NCI-H2107 treated with DMSO at 0.1 percent for 48 hours (cell line): ENCODE measurements at regions not wholly inside any gene's neighbourhood (a gene's known extent, or its start where the extent isn't known, plus 50 kb on each side); places are given as distances from the start of the nearest gene placed in this dataset.

Experiments used
- DNase-seq: peaks from one replicate; lab custom pipeline; 2025; ENCODE audit not compliant: unreplicated experiment; lab: John Stamatoyannopoulos, UW

GRCh38 chr11:70669871-70670675 is 271.7 kb downstream of the CTTN start:
- DNase-seq = peak; percentile 61

GRCh38 chr11:70670676-70671034 is 272.3 kb downstream of the CTTN start:
- DNase-seq = no peak

DNA sequence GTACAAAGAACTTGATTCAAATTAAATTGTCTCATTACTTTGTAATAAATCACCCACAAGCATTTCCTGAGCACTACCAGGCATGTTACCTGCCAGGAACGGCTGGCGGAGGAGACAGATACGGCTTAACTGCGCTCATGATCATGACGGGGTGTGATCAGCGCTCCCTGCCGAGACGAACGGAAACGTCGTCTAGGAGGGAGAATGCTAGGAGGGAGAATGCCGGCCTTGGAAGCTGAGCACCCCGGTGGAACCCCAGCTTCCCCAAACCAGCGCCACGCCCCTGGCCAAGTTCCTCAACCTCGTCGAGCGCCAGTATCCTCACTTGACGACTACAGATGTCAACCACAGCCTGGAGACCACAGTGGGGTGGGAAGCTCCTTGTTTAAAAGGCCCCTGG is 272.8 kb downstream of the CTTN start:
- no peak for DNase-seq

- no peak for DNase-seq
These were observed 273.3 kb downstream of the CTTN start for GRCh38 chr11:70671611-70672010.

DNA sequence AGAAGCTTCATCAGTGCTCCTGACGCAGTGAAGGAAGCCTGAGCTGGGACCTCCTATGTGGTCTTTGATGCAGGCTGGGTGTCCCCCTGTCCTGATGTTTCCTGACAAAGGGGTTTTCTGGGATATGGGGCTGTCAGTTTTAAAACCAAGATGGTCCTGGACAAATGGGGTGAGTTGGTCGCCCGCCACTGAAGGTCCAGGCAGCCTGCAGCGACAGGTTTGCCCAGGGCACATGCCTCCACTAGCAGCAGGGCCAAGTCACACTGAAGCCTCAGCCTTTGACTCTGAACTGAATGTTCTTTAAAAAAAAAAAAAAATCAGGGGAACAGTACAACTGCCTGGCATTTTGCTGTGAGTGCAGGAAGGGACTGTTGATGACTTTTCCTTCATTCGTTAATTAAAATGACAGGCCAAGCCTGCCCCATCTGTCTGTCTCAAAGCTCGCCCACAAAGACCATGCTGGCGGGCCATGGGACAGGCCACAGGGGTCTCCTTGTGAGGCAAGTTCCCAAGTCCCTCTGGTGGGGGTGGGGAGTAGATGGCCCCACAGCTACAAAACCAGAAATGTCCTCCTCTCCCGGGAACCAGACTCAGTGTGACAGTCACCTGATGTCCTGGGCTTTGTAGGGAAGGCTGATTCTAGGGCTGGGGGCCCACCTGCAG is 274.8 kb downstream of the CTTN start:
- DNase-seq = no peak

DNA sequence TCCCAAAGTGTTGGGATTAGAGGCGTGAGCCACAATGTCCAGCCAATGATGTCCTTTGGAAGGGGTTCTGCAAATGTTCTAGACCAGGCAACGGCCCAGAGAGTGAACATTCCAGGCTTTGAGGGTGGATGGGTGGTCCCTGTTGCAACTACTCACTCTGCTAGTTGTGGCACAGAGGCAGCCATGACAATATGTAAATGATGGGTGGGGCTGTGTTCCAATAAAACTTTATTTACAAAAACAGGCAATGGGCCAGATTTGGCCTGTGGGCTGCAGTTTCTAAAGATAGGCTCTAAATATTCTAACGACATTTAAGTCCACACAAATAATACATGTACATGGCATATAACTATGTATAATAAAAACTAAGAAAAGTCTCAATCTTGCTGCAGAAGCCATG is 276.3 kb downstream of the CTTN start:
- no peak for DNase-seq

GRCh38 chr11:70675697-70676374 is 277.5 kb downstream of the CTTN start:
- DNase-seq = peak; percentile 14

DNA sequence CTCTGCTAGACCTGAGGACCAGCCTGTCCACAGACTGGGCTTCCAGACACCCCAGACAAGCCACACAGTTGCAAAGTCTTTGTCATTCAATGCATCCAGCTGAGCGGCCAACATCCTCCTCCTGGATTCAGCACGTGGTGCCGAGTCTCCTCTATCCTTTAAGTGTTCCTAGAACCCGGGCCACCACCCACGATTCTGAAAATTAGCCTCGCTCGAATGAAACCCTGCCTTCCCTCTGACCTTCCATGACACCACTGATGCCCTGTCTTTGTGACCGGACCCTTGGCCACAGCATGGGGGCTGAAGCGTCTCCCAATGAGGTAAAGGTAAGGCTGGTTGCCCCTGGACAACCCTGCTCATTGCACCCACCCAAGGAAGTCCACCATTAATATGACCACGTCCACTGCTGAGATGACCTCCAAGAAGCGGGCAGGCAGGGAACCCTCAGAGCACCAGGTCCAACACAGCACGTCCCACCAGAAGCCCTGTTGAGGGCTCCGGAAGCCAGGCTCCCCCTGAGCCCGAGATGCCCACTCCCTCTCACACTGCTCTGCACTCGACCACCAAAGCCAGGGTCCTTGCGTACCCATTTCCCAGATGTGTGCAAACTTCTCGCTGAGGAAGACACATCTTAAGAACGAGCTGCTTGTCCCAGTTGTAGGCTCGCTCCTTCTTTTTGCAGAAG is 279.0 kb downstream of the CTTN start:
- DNase-seq = no peak

- no peak for DNase-seq
These were observed 280.9 kb downstream of the CTTN start for GRCh38 chr11:70678931-70679900.

DNA sequence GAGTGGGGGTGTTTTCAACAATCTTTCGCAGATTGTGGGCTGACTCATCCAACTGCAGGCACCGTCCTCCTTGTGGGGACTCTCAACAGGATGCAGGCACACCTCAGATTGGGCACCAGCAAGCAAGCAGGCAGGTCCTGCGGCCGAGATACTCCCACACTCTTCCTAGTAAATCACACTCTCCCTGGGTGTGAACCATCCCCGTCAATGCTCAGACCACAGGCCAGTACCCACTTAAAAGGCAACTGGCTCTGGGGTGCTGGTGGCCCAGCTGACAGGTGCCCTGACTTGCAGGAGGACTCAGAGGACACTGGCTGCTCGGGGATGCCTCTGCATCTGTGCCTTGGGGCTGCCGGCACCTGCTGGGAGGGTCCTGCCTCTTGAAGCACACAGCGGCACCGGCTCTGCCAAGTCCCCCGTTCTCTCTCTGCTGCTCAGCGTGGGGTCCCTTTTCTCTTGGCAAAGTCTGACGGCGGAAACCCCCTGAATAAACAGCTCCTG is 282.5 kb downstream of the CTTN start:
- no peak for DNase-seq

DNA sequence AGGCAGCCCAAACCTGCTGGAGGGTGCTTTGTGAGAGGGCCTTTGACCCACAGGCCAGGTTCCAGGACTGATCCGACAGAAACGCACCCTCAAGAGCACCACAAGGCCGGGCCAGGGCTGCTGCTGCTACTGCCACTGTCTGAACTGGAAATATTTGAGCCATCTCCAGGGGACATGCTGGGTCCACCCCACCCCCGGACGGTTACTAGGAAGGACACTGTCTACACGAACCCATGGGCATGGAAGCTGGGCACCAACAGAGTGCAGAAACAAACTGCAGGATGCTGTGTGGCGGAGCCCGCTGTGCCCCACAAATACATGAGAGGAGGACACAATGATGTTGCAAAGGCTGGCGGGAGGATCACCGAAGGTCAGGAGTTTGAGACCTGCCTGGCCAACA is 283.7 kb downstream of the CTTN start:
- no peak for DNase-seq

DNA sequence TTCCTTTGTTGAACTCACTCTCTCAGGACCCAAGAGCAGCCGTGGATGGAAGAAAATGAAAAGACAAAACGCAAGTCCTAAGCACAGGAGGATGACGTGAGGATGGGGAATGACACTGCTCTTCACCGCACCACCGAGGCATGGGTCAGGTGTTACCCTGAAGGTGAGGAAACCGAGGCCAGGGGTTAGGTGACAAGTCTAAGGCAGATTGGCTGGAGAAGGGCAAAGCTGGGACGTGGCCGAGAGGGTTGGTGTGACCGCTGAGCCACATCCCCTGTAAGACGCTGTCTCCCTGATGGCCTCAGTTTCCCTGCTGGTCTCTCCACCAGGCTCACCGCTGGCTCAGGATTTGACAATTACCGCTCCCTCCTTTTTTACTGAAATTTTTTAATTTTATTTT is 284.4 kb downstream of the CTTN start:
- no peak for DNase-seq

- no peak for DNase-seq
These were observed 289.4 kb downstream of the CTTN start for GRCh38 chr11:70687716-70688115.

DNA sequence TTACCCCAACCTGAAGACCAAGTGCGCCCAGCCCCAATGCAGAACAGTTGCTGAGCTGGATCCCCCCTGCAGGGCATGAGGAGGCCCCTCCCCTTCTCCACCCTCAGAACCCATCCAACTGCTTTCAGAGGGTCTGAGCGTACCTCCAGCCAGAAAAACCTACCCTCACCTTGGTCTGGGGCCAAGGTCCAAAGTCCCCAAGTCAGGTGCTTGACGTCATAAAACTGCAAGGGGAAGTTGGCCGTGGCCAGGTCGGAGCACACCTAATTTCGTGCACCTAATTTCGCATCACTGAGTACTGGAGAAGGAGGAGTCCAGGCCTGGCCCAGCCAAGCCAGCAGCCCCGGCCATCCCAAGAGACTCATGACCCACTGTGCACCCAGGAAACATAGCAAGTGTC is 289.8 kb downstream of the CTTN start:
- no peak for DNase-seq

GRCh38 chr11:70689764-70690163 is 291.4 kb downstream of the CTTN start:
- DNase-seq = no peak

GRCh38 chr11:70692131-70692530 is 293.8 kb downstream of the CTTN start:
- no peak for DNase-seq

DNA sequence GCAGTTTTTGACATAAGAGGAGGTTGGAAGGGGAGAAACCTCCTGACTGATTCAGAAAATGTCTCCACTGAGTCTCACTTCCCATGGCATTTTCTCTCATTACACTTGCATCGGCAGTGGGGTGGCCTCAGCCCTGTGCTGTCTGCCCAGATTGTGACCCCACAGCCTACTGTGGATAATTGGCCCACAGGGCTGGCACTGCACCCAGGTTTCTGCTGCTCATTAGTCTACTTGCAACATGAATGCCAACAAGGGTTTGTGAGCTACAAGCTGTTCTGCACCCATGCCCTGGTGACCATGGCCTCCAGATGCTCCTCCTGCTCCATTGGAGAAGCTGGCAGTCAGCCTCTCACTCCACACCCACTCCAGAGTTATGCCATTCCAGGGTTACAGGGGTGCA is 296.0 kb downstream of the CTTN start:
- DNase-seq = no peak

DNA sequence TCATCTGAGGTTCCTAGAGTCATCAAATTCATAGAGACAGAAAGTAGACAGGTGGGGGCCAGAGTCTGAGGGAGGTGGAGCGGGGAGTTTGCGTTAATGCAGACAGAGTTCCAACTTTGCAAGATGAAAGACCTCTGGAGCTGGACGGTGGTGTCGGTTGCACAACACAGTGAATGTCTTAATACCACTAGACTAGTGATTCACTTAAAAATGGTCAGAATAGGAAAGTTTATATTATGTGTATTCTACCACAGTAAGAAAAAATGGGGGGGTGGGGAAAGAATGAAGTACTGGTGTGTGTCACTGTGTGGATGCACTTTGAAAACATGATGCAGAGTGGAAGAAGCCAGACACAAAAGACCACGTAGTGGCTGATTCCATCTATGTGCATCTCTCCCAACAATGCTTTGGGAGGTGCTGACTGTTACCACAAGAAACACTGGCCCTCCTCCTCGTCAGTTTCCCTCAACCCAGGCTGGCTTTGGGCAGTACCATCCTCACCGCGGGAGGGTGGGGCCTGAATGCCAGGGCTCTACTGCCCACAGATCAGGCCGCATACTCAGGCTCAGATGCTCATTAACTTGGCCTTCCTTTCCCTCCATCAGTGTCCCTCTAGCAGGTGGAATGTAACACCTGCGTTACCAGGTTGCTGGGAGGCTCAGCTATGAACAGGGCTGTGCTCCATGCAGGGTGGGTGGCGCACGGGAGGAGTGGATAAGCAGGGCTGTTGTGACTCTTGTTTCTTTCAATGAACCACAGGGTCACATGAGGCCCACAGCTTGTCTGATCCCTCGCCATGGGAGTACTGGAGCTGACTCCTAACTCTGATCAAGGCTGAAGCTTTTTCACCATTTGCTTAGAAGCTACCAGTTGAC is 297.0 kb downstream of the CTTN start:
- DNase-seq = no peak

GRCh38 chr11:70696076-70696475 is 297.7 kb downstream of the CTTN start:
- DNase-seq = no peak
